ENCODE measurements at regions not wholly inside any gene's neighbourhood (a gene's known extent, or its start where the extent isn't known, plus 50 kb on each side); places are given as distances from the start of the nearest gene placed in this dataset.

DNA sequence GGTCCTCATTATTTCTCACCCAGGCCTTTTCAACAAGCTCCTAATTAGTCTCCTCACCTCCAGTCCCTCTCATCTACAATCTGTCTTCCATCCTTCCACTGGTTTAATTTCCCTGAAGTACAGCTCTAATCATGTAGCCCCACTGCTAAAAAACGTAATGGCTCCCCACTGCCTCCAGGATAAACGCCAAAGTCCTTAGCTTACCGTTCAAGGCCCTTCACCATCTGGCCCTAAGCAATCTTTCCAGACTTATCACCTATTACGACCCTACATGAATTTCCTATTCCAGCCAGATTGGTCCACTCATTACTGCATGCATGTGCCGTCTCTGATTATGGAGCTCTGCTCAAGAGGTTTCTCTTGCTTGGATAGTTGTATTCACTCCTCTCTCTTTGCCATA lies 83.1 kb upstream of the DAB1 start:
- Histone ChIP-seq H3K4me1 (ENCODE audit: insufficient read depth, low read length) (no peaks in the 10 kb centered on the region), H3K79me2 (ENCODE audit: insufficient read depth, low read length) (no peaks in the 10 kb centered on the region), H3K27ac (ENCODE audit: low read length) (no peak overlapping the region), H3K9ac (ENCODE audit: low read depth, low read length) (no peak overlapping the region), H3K4me2 (ENCODE audit: insufficient read depth, low read length) (no peak overlapping the region), H2AFZ (ENCODE audit: low read depth, low read length) (no peak overlapping the region), H3K27me3 (ENCODE audit: insufficient read depth, low read length, poor library complexity) (no peaks in the 10 kb centered on the region), H3K36me3 (ENCODE audit: insufficient read depth, low read length) (no peaks in the 10 kb centered on the region), H3K4me3 (ENCODE audit: low read depth in 1 of 2, low read length in 2 of 2) (no peak overlapping the region), H3K9me3 (ENCODE audit: insufficient read depth, low read length, severe bottlenecking) (no peaks in the 10 kb centered on the region), H4K20me1 (ENCODE audit: insufficient read depth, low read length) (no peaks in the 10 kb centered on the region)
- no peak for TF ChIP-seq EZH2 (IDR thresholded peaks at IDR 0.05; ENCODE audit: borderline replicate concordance, low read depth, low read length, severe bottlenecking)
- TF ChIP-seq, protein P1, sequence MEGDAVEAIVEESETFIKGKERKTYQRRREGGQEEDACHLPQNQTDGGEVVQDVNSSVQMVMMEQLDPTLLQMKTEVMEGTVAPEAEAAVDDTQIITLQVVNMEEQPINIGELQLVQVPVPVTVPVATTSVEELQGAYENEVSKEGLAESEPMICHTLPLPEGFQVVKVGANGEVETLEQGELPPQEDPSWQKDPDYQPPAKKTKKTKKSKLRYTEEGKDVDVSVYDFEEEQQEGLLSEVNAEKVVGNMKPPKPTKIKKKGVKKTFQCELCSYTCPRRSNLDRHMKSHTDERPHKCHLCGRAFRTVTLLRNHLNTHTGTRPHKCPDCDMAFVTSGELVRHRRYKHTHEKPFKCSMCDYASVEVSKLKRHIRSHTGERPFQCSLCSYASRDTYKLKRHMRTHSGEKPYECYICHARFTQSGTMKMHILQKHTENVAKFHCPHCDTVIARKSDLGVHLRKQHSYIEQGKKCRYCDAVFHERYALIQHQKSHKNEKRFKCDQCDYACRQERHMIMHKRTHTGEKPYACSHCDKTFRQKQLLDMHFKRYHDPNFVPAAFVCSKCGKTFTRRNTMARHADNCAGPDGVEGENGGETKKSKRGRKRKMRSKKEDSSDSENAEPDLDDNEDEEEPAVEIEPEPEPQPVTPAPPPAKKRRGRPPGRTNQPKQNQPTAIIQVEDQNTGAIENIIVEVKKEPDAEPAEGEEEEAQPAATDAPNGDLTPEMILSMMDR (IDR thresholded peaks at IDR 0.05; ENCODE audit: borderline replicate concordance, extremely low read depth, low read length, poor library complexity, severe bottlenecking): no peak
- ATAC-seq (ENCODE audit: insufficient read depth, low read depth) (no peak), DNase-seq (no peak)

DNA sequence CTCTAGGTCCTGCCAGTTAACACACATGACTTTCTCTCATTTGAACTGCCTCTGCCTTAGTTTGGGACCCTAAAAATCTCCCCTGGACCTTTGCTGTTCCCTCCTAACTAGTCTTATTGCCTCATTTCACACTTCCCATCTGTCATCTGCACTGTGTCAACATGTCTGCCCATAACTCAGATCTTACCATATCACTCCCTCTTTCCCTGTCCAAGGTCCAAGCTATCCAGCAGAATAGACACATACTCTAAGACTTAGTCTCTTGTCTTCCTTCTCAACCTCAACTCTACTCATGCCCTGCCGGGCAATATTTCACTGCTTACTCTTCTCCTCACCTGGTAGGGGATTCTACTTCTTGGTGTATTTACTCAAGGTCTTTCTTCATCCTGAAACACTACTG lies 79.5 kb upstream of the DAB1 start:
- no peak for TF ChIP-seq EZH2 (IDR thresholded peaks at IDR 0.05; ENCODE audit: borderline replicate concordance, low read depth, low read length, severe bottlenecking)
- TF ChIP-seq, protein P1 (IDR thresholded peaks at IDR 0.05; ENCODE audit: borderline replicate concordance, extremely low read depth, low read length, poor library complexity, severe bottlenecking): no peak
- Histone ChIP-seq H3K36me3 (ENCODE audit: insufficient read depth, low read length) (no peaks in the 10 kb centered on the region), H2AFZ (ENCODE audit: low read depth, low read length) (no peak overlapping the region), H3K4me2 (ENCODE audit: insufficient read depth, low read length) (no peak overlapping the region), H3K79me2 (ENCODE audit: insufficient read depth, low read length) (no peaks in the 10 kb centered on the region), H4K20me1 (ENCODE audit: insufficient read depth, low read length) (no peaks in the 10 kb centered on the region), H3K4me3 (ENCODE audit: low read depth in 1 of 2, low read length in 2 of 2) (no peak overlapping the region), H3K9ac (ENCODE audit: low read depth, low read length) (no peak overlapping the region), H3K27ac (ENCODE audit: low read length) (no peak overlapping the region), H3K27me3 (ENCODE audit: insufficient read depth, low read length, poor library complexity) (no peaks in the 10 kb centered on the region), H3K4me1 (ENCODE audit: insufficient read depth, low read length) (no peaks in the 10 kb centered on the region), H3K9me3 (ENCODE audit: insufficient read depth, low read length, severe bottlenecking) (no peaks in the 10 kb centered on the region)
- DNase-seq (no peak), ATAC-seq (ENCODE audit: insufficient read depth, low read depth) (no peak)

DNA sequence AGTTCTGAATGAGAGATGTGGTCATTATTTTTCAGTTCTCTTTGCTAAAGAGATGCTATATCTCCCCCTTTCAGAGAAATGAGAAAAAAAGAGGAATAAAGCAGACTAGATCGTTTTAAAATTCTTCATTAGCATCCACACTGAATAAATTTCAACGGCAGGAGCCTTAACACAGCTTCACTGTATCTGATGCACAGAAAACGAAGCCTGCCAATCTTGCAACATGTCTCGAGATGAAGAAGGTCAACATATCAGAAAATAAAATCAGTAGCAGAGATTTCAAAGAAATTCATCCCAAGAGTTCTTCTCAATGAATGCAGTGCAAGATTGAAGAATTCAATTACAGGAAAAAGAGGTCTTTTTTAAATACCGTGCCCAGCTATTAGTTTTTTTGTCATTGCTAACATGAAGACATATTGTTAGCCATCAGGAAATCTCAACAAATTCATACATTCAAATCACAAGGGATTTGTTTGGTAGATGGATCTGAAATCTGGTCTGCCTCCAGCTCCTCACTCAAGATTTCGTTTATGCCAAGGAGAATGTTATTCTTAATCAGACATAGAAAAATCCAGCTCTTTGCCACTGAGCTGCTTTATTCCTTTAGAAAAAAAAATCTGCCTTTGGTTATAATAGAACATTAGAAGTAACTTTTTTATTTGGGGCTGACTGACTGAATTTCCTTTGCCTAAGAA lies 76.4 kb upstream of the DAB1 start:
- H3K79me2 ChIP-seq (ENCODE audit: insufficient read depth, low read length): no peaks in the 10 kb centered on the region
- TF ChIP-seq, protein P1 (IDR thresholded peaks at IDR 0.05; ENCODE audit: borderline replicate concordance, extremely low read depth, low read length, poor library complexity, severe bottlenecking): no peak
- no peak for TF ChIP-seq EZH2 (IDR thresholded peaks at IDR 0.05; ENCODE audit: borderline replicate concordance, low read depth, low read length, severe bottlenecking)
- no peak for ATAC-seq (ENCODE audit: insufficient read depth, low read depth)

More for the DNA sequence above, 76.4 kb upstream of the DAB1 start:
- no peaks in the 10 kb centered on the region for H3K4me1 ChIP-seq (ENCODE audit: insufficient read depth, low read length)
- no peak overlapping the region for H3K4me3 ChIP-seq (ENCODE audit: low read depth in 1 of 2, low read length in 2 of 2)
- H3K4me2 ChIP-seq (ENCODE audit: insufficient read depth, low read length): no peak overlapping the region
- no peak overlapping the region for H2AFZ ChIP-seq (ENCODE audit: low read depth, low read length)
- no peaks in the 10 kb centered on the region for H4K20me1 ChIP-seq (ENCODE audit: insufficient read depth, low read length)
- DNase-seq: no peak
- no peaks in the 10 kb centered on the region for H3K27me3 ChIP-seq (ENCODE audit: insufficient read depth, low read length, poor library complexity)
- H3K36me3 ChIP-seq (ENCODE audit: insufficient read depth, low read length): no peaks in the 10 kb centered on the region
- no peaks in the 10 kb centered on the region for H3K9me3 ChIP-seq (ENCODE audit: insufficient read depth, low read length, severe bottlenecking)
- no peak overlapping the region for H3K27ac ChIP-seq (ENCODE audit: low read length)
- H3K9ac ChIP-seq (ENCODE audit: low read depth, low read length): no peak overlapping the region

Measured in DND-41 (cell line).